GM21576 (cell line): ENCODE measurements at regions not wholly inside any gene's neighbourhood (a gene's known extent, or its start where the extent isn't known, plus 50 kb on each side); places are given as distances from the start of the nearest gene placed in this dataset.

Source experiments
- ATAC-seq: cut with Tn5 transposase; IDR thresholded peaks from one replicate; pipeline ENCODE4 v1.9.1; 2021; ENCODE audit warnings: mild to moderate bottlenecking, moderate library complexity; ENCODE audit not compliant: unreplicated experiment

GRCh38 chr13:33462109-33462508 lies 176.6 kb upstream of the STARD13 start:
- no peak for ATAC-seq

DNA sequence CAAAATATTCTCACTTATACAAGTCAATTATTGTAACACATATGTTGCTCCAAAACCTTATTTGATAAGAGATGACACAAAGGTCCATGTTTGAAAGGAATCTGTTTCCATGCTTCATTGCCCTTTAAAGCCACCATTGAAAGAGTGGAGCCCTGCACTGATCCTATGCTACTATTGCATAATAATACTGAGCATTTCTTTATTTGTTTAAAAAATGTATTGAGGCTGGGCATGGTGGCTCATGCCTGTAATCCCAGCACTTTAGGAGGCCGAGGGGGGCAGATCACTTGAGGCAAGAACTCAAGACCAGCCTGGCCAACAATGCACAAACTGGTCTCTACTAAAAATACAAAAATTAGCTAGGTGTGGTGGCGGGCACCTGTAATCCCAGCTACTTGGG lies 178.8 kb upstream of the STARD13 start:
- ATAC-seq: no peak

DNA sequence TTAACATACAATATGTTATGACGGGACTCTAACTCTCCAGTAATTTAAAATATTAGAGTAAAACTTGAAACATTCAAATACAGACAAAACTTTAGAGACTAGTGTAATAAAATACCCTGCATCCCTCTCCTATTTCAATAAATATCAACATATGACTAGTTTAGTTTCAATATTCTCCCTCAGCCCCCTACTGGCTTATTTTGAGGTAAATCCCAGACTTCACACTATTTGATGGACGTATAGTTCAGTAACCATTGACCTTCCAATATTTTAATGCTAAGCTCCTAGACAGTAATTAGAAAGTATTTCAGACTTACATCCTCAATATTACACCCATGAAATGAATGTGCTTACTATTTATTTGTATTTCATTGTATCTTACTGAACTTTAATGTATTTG lies 180.7 kb upstream of the STARD13 start:
- no peak for ATAC-seq

GRCh38 chr13:33467556-33467955 lies 182.0 kb upstream of the STARD13 start:
- no peak for ATAC-seq

GRCh38 chr13:33471204-33471603 lies 185.6 kb upstream of the STARD13 start:
- ATAC-seq: no peak

DNA sequence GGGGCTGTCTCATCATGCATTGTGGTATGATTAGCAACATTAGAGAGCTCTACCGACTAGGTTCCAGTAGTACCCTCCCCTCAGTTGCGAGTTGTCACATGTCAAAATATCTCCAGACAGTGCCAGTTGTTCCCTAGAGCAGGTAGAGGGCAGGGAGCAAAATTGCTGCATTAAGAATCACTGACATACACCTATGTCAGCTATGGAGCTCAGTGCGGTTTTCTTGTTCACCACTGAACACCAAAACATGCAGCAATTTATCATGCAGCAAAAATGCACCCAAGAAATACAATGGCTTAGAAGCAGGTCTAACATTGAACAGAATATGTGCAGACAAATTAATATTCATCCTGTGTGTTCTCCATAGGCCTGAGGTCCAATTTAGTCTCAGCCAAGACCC lies 186.9 kb upstream of the STARD13 start:
- no peak for ATAC-seq

- ATAC-seq: no peak
Measured at GRCh38 chr13:33479105-33479504, 193.6 kb upstream of the STARD13 start.

GRCh38 chr13:33480561-33480960 lies 195.0 kb upstream of the STARD13 start:
- ATAC-seq: no peak

DNA sequence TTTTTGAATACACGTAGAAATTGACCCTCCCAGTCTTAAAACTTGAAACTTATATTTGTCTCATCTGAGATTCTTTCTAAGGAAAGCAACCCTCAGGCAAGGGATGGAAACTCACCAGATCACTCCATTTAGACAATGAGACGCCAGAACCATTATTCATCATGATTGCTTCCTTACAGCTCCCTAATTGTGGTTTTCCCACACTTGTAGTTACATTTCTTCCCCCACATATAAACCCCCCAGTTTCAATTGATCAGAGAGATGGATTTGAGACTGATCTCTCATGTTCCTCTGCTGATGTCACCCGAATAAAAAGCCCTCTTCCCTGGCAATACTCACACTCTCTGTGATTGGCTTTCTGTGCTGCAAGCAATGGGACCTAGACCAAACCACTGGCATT lies 197.9 kb upstream of the STARD13 start:
- no peak for ATAC-seq

DNA sequence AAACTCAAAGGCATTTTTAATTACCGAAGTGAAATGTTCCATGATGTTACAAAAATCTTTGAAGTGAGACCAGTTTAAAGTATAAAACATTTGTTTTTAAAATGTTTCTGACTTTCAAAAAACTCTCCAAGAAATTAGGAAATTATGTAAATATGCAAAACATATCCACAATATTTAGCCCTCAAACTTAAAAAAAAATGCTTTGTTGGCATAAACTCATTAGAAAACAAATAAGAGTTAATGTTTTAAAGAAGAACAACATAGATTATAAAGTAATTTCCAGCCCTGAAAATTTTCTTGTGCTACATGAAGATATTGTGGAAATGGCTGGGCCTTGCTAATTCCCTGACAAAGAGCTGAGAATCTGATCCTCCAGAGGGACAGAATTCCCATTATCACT lies 199.7 kb upstream of the STARD13 start:
- no peak for ATAC-seq

GRCh38 chr13:33487575-33488243 lies 202.2 kb upstream of the STARD13 start:
- ATAC-seq: no peak

DNA sequence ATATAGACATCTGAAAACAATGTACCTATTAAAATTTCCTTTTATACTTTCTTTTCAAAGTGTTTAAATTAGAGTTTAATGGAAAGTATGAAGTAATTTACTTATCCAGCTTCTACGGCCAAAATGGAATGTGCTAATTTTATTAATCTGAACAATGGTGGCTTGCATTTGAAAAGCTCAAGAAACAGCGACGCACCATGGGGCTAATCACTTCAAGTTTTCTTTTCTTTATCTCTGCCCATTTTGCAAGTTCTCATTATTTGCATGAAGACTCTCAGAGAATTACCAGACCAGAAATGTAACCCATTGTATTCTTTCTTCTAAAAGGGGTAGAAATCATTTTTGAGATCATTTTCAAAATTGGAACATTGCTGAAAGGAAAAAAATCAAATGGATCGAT lies 204.0 kb upstream of the STARD13 start:
- ATAC-seq: no peak

DNA sequence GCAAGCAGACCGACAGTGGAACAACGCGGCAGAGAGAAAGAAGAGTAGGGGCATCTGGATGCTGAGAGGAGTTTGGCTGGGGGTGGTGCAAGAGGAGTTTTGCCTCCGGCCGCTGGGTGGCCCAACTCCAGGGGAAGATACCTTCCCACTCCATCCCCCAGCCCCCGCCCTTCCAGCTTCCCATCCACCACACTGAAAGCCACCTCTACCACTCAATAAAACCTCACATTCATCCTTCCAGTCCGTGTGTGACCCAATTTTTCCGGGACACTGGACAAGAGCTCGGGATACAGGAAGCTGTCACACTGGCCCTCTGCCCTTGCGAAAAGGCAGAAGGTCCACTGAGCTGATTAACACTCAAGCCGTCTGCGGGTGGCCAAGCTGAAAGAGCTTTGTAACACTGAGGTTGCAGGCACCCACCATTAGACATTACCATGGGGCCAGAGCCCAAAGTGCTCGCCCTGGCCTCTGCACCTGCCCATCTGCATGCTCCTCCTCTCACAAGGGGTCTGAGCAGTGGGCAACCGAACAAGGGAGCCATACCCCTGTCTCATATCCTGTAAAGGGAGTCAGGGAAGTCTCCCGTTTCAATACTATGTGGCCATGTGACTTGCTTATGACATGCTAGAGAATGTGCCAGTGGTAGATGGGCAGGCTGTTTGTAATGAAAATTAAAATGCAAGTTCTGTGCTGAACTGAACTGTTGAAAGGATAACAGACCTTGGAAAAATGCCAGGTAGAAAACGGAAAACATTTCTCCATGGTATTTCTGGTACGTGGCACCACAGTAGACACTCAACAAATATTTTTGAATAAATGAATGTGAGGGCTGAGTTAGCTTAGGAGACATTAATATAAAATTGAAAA lies 205.1 kb upstream of the STARD13 start:
- no peak for ATAC-seq

DNA sequence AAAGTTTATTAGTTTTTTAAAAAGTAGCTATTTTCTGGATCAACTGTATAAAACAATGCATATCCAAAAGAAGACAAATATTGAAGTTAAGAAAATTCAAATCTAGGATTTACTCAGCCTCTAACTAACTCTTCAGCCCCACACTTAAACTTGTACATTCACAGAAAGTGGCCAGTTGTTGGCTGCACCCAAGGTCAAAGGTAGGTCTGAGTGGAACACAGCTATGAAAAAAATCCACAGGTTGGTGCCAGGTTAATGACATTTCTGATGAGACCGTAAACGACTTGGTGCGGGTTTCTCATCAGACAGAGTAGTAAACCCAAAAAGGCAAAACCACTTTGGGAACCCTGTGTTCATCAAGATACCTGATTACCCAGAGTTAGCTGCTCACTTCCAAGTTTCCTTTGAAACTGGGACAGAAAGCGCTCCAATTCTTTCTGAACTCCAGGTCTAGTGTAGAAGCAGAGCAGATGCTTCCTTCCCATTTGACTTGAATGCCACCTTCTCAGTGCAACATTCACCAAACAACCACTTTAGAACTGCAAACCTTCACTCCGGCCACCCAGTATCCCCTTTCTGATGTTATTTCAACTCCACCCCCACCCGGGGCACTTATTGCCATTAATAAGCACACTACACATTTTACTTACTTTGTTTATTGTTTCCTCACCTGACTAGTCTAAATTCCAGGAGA lies 208.3 kb upstream of the STARD13 start:
- ATAC-seq: no peak

DNA sequence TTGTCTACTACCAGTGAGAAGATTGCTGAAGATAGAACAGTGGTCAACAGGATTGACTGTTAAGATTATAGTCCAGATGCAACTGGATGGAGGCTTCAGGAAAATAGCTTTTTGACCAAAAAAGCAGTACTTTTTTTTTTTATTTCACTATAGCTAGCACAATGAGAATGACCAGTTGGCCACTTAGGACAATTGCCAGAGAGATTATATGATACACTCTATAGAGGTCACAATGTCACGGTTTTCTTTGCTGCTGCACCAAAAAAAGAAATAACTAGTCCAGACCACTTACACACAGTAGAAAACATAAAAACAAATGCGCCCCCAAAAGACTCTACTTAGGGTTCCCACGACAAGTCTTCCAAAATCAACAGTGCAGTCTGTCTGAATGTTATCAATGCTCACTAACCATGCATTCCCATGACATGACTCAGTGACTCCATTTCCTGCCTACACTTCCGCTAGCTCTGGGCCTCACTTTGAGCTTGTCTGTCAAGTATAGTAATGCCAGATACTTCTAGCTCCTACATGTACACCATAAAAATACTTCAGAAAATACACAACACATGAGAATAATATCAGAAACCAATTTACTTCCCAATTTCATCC lies 209.1 kb upstream of the STARD13 start:
- no peak for ATAC-seq

DNA sequence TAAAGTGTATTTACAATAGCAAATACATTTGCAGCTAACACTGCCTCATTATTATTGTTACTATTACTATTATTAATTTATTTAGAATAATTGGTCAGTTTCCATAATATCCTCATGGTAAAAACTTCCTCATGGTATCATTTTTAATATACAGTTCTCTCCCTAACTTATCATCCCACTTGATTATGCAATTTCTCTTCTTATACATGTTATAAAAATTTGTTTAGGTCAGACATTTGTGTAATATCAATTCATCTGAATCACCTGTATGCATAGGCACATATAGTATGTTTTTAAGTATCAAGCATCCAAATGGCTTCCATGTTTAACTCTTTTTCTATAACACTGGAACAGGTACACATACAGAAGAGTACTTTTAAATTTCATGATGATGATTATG lies 210.8 kb upstream of the STARD13 start:
- ATAC-seq: no peak

DNA sequence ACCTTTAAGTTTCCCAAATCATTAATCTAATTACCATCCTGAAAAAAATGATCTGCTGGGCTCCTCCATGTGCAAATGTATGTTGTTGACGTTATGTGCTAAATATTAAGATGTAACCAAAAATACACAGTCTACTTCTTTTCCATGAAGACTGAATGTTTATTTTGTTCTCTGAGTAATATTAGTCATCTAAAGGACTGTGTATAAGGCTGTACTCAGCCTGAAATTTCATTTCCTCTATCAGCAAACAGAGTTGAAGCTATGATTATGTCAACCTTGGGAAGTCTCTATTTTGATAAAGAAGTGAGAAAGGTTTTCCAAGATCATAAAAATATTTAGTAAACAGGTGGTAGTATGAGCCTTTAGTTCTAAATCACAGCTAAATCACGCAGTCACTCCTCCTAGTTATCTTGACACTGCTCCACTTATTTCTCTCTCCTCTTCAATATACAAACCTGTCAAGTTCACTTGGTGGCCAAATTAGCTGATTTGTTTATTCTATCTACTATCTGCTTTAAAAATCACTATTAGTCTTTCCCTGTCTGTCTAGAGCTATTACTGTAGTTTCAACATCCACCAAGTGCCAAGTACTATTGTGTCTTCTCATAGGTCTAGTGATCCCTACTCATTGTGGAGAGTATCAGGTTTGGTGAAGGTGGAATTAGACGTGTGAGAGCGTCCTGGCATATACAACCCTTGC lies 211.7 kb upstream of the STARD13 start:
- ATAC-seq: no peak

DNA sequence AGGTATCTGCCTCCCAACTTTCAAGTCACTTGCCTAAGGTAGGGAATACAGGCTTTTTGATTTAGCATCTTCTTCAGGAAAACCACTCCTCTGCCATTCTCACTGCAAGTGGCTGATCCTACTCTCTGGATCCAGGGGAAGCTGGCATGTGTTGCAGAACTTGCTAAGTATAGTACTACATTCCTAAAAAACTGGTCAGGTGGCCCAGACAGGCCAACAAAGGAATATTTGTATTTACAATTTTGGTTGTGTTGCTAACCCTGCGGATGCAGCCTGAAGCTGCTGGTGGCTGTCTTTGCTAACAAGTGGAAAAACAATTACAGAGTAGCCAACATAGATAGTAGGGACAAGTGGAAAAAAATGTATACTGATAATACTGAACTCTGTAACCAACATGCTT lies 222.5 kb upstream of the STARD13 start:
- no peak for ATAC-seq

DNA sequence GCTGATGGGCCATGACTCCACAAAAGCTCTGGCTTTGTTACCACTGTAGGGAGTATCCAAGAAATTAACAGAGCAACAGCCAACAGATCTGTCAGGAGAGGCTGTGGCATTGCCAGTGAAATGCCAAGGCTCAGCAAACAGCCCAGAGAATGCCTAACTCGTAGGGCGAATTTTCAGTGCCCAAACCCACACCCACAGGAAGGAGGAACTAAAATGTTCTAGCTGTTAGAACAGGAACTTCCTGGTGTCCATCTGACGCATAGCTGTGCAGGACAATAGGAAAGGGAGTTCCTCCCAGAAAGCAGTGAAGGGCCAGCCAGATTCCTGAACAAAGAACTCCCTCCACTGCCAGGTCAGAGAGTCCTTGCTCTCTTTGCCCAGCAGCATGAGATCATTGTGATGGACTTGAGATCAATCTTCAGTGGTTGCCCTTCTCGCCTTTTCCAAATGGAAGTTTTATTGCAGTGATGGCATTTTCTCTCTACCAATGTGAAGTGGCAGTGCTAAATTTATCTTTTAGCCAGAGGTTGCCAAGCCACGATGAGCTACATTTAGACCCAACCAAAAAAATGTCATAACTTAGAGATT lies 224.2 kb upstream of the STARD13 start:
- no peak for ATAC-seq

DNA sequence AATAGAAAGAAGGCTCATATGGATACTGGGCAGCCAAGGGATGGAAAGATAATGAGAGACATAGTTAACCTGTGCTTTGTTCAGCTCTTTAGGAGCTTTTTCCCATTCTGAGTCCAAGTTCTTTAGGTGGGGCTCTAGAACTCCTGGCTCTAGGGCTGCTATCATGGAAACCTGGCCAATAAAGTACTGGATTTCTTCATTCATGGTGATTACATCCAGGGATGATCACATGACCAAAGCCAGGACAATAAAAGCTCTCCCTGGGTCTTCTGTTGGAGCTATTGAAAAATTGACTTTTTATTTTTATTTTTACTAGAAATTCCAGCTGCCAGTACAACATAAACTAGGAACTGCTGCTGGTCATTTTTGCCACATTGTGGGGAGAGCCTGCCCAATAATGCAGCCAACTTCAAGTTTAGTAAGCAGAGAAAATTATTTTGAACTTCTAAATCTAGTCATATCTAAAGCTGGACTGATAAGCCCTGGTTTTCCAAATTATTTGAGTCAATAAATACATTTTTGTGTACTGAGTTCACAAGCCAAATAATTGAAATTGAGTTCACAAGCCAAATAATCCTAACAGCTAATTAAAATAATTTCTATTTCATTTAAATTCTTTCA lies 224.9 kb upstream of the STARD13 start:
- no peak for ATAC-seq
